DOHH2 (cell line): ENCODE measurements at regions not wholly inside any gene's neighbourhood (a gene's known extent, or its start where the extent isn't known, plus 50 kb on each side); places are given as distances from the start of the nearest gene placed in this dataset.

Experiments
- H3F3A ChIP-seq: fragments of 200-600 bp; sonication (generic), shearing (Covaris generic); 2 replicates; pipeline ENCODE4 v1.6.0; 2016; ENCODE audit warnings: antibody characterized with exemption, mild to moderate bottlenecking; ENCODE audit not compliant: control insufficient read depth, insufficient read depth
- H3K27ac ChIP-seq: fragments of 200-600 bp; sonication (generic); 2 replicates; pipeline ENCODE4 v1.5.1; 2014; ENCODE audit warnings: low read depth, mild to moderate bottlenecking, low read length, moderate library complexity
- H3K27me3 ChIP-seq: fragments of 200-600 bp; sonication (generic); 2 replicates; pipeline ENCODE4 v1.6.1; 2014; ENCODE audit warnings: mild to moderate bottlenecking, low read length, mixed read lengths; ENCODE audit not compliant: control insufficient read depth
- H3K36me3 ChIP-seq: fragments of 200-600 bp; sonication (generic); 2 replicates; pipeline ENCODE4 v1.6.1; 2014; ENCODE audit warnings: mild to moderate bottlenecking, low read length, moderate library complexity, mixed read lengths; ENCODE audit not compliant: control insufficient read depth
- H3K4me1 ChIP-seq: fragments of 200-600 bp; sonication (generic); 2 replicates; pipeline ENCODE4 v1.6.1; 2014; ENCODE audit warnings: mild to moderate bottlenecking, low read length, mixed read lengths; ENCODE audit not compliant: control insufficient read depth
- H3K4me2 ChIP-seq: fragments of 200-600 bp; sonication (generic); 2 replicates; pipeline ENCODE4 v1.6.0; 2014; ENCODE audit warnings: mild to moderate bottlenecking, low read length, moderate library complexity
- H3K4me3 ChIP-seq: fragments of 200-600 bp; sonication (generic); 2 replicates; pipeline ENCODE4 v1.5.1; 2014; ENCODE audit warnings: mild to moderate bottlenecking, low read length, mixed read lengths
- H3K79me2 ChIP-seq: fragments of 200-600 bp; sonication (generic); 2 replicates; pipeline ENCODE4 v1.6.1; 2014; ENCODE audit warnings: mild to moderate bottlenecking, low read length, mixed read lengths; ENCODE audit not compliant: control insufficient read depth
- H3K9me2 ChIP-seq: fragments of 200-600 bp; sonication (generic); replicated peaks from 2 replicates; pipeline ENCODE4 v1.6.1; 2014; ENCODE audit warnings: mild to moderate bottlenecking, low read length, mixed read lengths; ENCODE audit not compliant: control insufficient read depth
- H3K9me3 ChIP-seq: fragments of 200-600 bp; sonication (generic); 2 replicates; pipeline ENCODE4 v1.6.1; 2014; ENCODE audit warnings: antibody characterized with exemption, low read length, mixed read lengths; ENCODE audit not compliant: control insufficient read depth, insufficient read depth
- H4K20me1 ChIP-seq: fragments of 200-600 bp; sonication (generic); 2 replicates; pipeline ENCODE4 v1.6.0; 2014; ENCODE audit warnings: low read depth, mild to moderate bottlenecking, antibody characterized with exemption, low read length, moderate library complexity; ENCODE audit not compliant: control insufficient read depth, insufficient read depth
- EZH2phosphoT487 ChIP-seq: fragments of 200-600 bp; sonication (generic); IDR thresholded peaks from 2 replicates; pipeline ENCODE4 v1.6.1; 2017; ENCODE audit warnings: borderline replicate concordance, mild to moderate bottlenecking, antibody characterized with exemption, low read length, moderate library complexity, mixed read lengths
- TF ChIP-seq, protein P1 (sequence below): fragments of 200-600 bp; sonication (generic); IDR thresholded peaks from one replicate; pipeline ENCODE4 v1.5.1; 2014; ENCODE audit warnings: antibody characterized with exemption, mild to moderate bottlenecking, low read depth, low read length; ENCODE audit not compliant: poor library complexity, severe bottlenecking

DNA sequence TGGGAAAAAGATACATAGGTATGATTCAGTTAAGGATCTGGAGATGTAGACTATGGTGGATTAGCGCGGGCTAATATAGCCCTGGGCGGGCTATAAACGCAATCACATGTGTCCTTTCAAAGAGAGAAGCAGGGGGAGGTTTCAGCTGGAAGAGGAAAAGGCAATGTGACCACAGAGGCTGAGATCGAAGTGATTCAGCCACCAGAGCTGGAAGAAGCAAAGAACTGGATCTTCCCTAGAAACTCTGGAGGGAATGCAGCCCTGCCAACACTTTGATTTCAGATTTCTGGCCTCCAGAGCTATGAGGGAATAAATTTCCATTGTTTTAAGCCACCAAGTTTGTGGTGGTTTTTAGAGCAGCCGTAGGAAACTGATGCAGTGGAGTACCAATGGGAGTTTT, 81.5 kb upstream of the NHSL1 start:
- no peaks in the 10 kb centered on the region for H3K9me3 ChIP-seq
- H3F3A ChIP-seq, result no peaks in the 10 kb centered on the region
- H3K4me2 ChIP-seq, result no peak overlapping the region
- H3K4me1 ChIP-seq, result no peaks in the 10 kb centered on the region
- H3K36me3 ChIP-seq, result no peaks in the 10 kb centered on the region
- H3K27me3 ChIP-seq, result peaks cover 14% of the 10 kb centered on the region
- no peaks in the 10 kb centered on the region for H3K79me2 ChIP-seq
- TF ChIP-seq EZH2phosphoT487, result no peak
- TF ChIP-seq, protein P1, sequence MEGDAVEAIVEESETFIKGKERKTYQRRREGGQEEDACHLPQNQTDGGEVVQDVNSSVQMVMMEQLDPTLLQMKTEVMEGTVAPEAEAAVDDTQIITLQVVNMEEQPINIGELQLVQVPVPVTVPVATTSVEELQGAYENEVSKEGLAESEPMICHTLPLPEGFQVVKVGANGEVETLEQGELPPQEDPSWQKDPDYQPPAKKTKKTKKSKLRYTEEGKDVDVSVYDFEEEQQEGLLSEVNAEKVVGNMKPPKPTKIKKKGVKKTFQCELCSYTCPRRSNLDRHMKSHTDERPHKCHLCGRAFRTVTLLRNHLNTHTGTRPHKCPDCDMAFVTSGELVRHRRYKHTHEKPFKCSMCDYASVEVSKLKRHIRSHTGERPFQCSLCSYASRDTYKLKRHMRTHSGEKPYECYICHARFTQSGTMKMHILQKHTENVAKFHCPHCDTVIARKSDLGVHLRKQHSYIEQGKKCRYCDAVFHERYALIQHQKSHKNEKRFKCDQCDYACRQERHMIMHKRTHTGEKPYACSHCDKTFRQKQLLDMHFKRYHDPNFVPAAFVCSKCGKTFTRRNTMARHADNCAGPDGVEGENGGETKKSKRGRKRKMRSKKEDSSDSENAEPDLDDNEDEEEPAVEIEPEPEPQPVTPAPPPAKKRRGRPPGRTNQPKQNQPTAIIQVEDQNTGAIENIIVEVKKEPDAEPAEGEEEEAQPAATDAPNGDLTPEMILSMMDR, result no peak
- H3K27ac ChIP-seq, result no peak overlapping the region
- no peaks in the 10 kb centered on the region for H4K20me1 ChIP-seq
- no peak overlapping the region for H3K4me3 ChIP-seq
- H3K9me2 ChIP-seq, result no peaks in the 10 kb centered on the region

DNA sequence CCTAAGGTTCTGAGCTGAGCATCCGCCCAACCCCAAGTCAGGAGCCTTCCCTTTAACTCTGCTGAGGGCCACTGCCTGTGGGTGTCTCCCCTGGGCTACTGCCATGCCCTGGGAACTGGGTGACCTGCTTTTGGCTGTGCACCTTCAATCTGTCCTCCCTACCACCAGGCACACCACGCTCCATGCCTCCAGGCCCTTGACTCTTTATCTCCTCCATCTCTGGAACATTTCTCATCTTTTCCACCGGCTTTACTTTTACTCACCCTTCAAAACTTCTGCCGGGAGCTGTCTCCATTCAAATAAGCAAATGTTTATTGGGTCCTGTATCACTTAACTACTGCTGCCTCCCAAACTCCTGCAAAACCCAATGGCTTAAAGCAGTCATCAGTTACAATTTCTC, 83.3 kb upstream of the NHSL1 start:
- Histone ChIP-seq H3K4me1 (no peaks in the 10 kb centered on the region), H3K27me3 (peaks cover 11% of the 10 kb centered on the region), H3K36me3 (no peaks in the 10 kb centered on the region), H3F3A (no peaks in the 10 kb centered on the region), H4K20me1 (no peaks in the 10 kb centered on the region), H3K9me2 (no peaks in the 10 kb centered on the region), H3K27ac (no peak overlapping the region), H3K9me3 (no peaks in the 10 kb centered on the region), H3K4me2 (no peak overlapping the region), H3K79me2 (no peaks in the 10 kb centered on the region), H3K4me3 (no peak overlapping the region)
- TF ChIP-seq, protein P1, result no peak

DNA sequence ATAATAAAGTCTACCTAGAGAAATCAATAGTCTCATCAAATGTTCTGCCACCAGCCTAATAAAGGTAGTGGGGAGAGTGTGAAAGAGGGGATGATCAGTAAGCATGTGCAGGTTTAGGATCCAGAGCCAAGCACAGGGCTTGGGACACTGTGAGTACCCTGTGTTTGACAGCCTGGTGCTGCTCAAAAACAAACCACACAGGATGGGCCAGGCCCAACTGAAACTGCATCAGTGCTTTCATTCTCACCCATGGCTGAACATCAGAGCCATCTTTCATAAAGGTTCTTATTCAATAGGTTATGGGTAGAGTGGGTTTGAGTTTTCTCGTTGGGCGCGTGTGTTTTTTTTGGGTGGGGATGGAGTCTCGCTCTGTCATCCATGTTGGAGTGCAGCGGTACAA, 87.3 kb upstream of the NHSL1 start:
- H3F3A ChIP-seq, result no peaks in the 10 kb centered on the region
- TF ChIP-seq EZH2phosphoT487, result no peak
- TF ChIP-seq, protein P1, result no peak

More for the DNA sequence above, 87.3 kb upstream of the NHSL1 start:
- H3K4me1 ChIP-seq, result no peaks in the 10 kb centered on the region
- H3K27me3 ChIP-seq, result peaks cover 11% of the 10 kb centered on the region
- no peaks in the 10 kb centered on the region for H3K79me2 ChIP-seq
- H3K36me3 ChIP-seq, result no peaks in the 10 kb centered on the region
- H3K9me2 ChIP-seq, result no peaks in the 10 kb centered on the region
- no peak overlapping the region for H3K4me2 ChIP-seq
- no peak overlapping the region for H3K4me3 ChIP-seq
- H4K20me1 ChIP-seq, result no peaks in the 10 kb centered on the region
- H3K9me3 ChIP-seq, result no peaks in the 10 kb centered on the region
- no peak overlapping the region for H3K27ac ChIP-seq
